WTC11 (cell line): ENCODE measurements at regions not wholly inside any gene's neighbourhood (a gene's known extent, or its start where the extent isn't known, plus 50 kb on each side); places are given as distances from the start of the nearest gene placed in this dataset.

Source experiments
- ATAC-seq: fragments of 200-7000 bp; cut with Tn5 transposase; 2 replicates; pipeline ENCODE4 v1.10.0; 2021; ENCODE audit warnings: mild to moderate bottlenecking, moderate library complexity
- CTCF ChIA-PET: fragments of 300-600 bp; sonication (Branson Sonifier 250); formaldehyde crosslinking; loops from one replicate; lab custom pipeline; 2021; ENCODE audit warnings: antibody characterized with exemption; lab: Charles Lee
- POLR2A ChIA-PET: fragments of 350-600 bp; sonication (Branson Sonifier 250); formaldehyde crosslinking; loops from one replicate; lab custom pipeline; 2021; ENCODE audit warnings: antibody characterized with exemption; lab: Charles Lee
- DNase-seq: peaks from one replicate; pipeline ENCODE4 v3.0.0; 2021; ENCODE audit warnings: low spot score
- H3K27ac Mint-ChIP-seq: 2 replicates; pipeline ENCODE4 v1.8.0; 2021; ENCODE audit warnings: mixed read lengths
- H3K27me3 Mint-ChIP-seq: 2 replicates; pipeline ENCODE4 v1.8.0; 2021; ENCODE audit warnings: low read depth, mild to moderate bottlenecking, moderate library complexity, mixed read lengths
- H3K36me3 Mint-ChIP-seq: 2 replicates; pipeline ENCODE4 v1.8.0; 2021; ENCODE audit warnings: mixed read lengths
- H3K4me1 Mint-ChIP-seq: 2 replicates; pipeline ENCODE4 v1.8.0; 2022; ENCODE audit warnings: mixed read lengths
- H3K4me3 Mint-ChIP-seq: 2 replicates; pipeline ENCODE4 v1.8.0; 2021; ENCODE audit warnings: mild to moderate bottlenecking, moderate library complexity, mixed read lengths
- H3K9me3 Mint-ChIP-seq: 2 replicates; pipeline ENCODE4 v1.8.0; 2021; ENCODE audit warnings: mixed read lengths
- ATF1 ChIP-seq: sonication (generic); formaldehyde crosslinking; IDR thresholded peaks from 2 replicates; pipeline ENCODE4 v1.8.1; 2023; ENCODE audit warnings: mild to moderate bottlenecking, moderate library complexity, missing genetic modification reagents
- CREM ChIP-seq: sonication (generic); formaldehyde crosslinking; IDR thresholded peaks from 2 replicates; pipeline ENCODE4 v1.8.1; 2022; ENCODE audit warnings: mild to moderate bottlenecking, missing genetic modification reagents, moderate library complexity
- EMX1 ChIP-seq: fragments of 250-450 bp; sonication (Bioruptor Pico); IDR thresholded peaks from 2 replicates; pipeline ENCODE4 v1.8.0; 2021; ENCODE audit warnings: mild to moderate bottlenecking
- ETV6 ChIP-seq: sonication (generic); formaldehyde crosslinking; IDR thresholded peaks from 2 replicates; pipeline ENCODE4 v1.8.1; 2022; ENCODE audit warnings: mild to moderate bottlenecking, missing genetic modification reagents
- MYBL2 ChIP-seq: sonication (generic); formaldehyde crosslinking; IDR thresholded peaks from 2 replicates; pipeline ENCODE4 v1.8.1; 2023; ENCODE audit warnings: mild to moderate bottlenecking, moderate library complexity, missing genetic modification reagents
- SOX15 ChIP-seq: fragments of 250-450 bp; sonication (Bioruptor Pico); IDR thresholded peaks from 2 replicates; pipeline ENCODE4 v1.9.0; 2021; ENCODE audit warnings: mild to moderate bottlenecking
- ZBTB21 ChIP-seq: sonication (generic); formaldehyde crosslinking; IDR thresholded peaks from 2 replicates; pipeline ENCODE4 v1.8.1; 2023; ENCODE audit warnings: mild to moderate bottlenecking, missing genetic modification reagents, borderline replicate concordance
- ZNF121 ChIP-seq: sonication (generic); formaldehyde crosslinking; IDR thresholded peaks from 2 replicates; pipeline ENCODE4 v1.8.0; 2023; ENCODE audit warnings: missing genetic modification reagents
- ZNF232 ChIP-seq: sonication (generic); formaldehyde crosslinking; IDR thresholded peaks from 2 replicates; pipeline ENCODE4 v1.8.0; 2022; ENCODE audit warnings: mild to moderate bottlenecking, missing genetic modification reagents
- ZNF263 ChIP-seq: sonication (generic); formaldehyde crosslinking; IDR thresholded peaks from 2 replicates; pipeline ENCODE4 v1.8.1; 2022; ENCODE audit warnings: low read depth, mild to moderate bottlenecking, moderate library complexity, missing genetic modification reagents
- ZNF671 ChIP-seq: fragments of 250-450 bp; sonication (Bioruptor Pico); IDR thresholded peaks from 2 replicates; pipeline ENCODE4 v1.8.0; 2021; ENCODE audit warnings: mild to moderate bottlenecking
- TF ChIP-seq, protein P1 (sequence below): sonication (generic); formaldehyde crosslinking; IDR thresholded peaks from 2 replicates; pipeline ENCODE4 v1.8.1; 2023; ENCODE audit warnings: mild to moderate bottlenecking, missing genetic modification reagents
- TF ChIP-seq, protein P2 (sequence below): fragments of 250-450 bp; sonication (Bioruptor Pico); IDR thresholded peaks from 2 replicates; pipeline ENCODE4 v1.9.0; 2021; ENCODE audit warnings: mild to moderate bottlenecking
- TF ChIP-seq, protein P3 (sequence below): fragments of 250-450 bp; sonication (Bioruptor Pico); conservative IDR thresholded peaks from 2 replicates; pipeline ENCODE4 v1.9.0; 2021; ENCODE audit warnings: mild to moderate bottlenecking
- TF ChIP-seq, protein P4 (sequence below): sonication (generic); formaldehyde crosslinking; IDR thresholded peaks from 2 replicates; pipeline ENCODE4 v1.8.0; 2022; ENCODE audit warnings: mild to moderate bottlenecking, missing genetic modification reagents
- TF ChIP-seq, protein P5 (sequence below): sonication (generic); formaldehyde crosslinking; IDR thresholded peaks from 2 replicates; pipeline ENCODE4 v1.8.1; 2023; ENCODE audit warnings: mild to moderate bottlenecking, missing genetic modification reagents, moderate library complexity
- TF ChIP-seq, protein P6 (sequence below): sonication (generic); formaldehyde crosslinking; IDR thresholded peaks from 2 replicates; pipeline ENCODE4 v1.8.1; 2022; ENCODE audit warnings: low read depth, missing genetic modification reagents, borderline replicate concordance
- TF ChIP-seq, protein P7 (sequence below): sonication (generic); formaldehyde crosslinking; conservative IDR thresholded peaks from 2 replicates; pipeline ENCODE4 v1.8.1; 2023; ENCODE audit warnings: mild to moderate bottlenecking, low read depth, missing genetic modification reagents, moderate library complexity

DNA sequence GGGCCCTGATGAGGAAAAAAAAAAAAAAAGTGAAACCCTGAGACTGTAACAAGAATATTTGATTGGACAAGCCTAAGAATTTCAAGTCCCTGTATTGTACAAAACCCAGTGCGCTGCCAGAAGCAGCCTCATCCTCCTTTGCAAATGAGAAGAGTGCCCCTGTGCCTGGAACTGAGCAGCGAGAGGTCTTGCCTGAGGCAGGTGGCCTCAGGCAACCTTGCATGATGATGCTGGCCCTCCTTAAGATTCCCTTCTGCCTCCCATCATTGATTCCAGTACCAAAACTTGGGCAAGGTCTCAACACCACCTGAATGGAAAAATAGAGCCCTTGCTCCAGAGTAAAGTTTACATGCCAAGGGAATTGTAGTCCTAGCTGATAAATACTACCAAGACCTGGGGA lies 129.6 kb upstream of the RAB4A start (continued):
- TF ChIP-seq, protein P1, sequence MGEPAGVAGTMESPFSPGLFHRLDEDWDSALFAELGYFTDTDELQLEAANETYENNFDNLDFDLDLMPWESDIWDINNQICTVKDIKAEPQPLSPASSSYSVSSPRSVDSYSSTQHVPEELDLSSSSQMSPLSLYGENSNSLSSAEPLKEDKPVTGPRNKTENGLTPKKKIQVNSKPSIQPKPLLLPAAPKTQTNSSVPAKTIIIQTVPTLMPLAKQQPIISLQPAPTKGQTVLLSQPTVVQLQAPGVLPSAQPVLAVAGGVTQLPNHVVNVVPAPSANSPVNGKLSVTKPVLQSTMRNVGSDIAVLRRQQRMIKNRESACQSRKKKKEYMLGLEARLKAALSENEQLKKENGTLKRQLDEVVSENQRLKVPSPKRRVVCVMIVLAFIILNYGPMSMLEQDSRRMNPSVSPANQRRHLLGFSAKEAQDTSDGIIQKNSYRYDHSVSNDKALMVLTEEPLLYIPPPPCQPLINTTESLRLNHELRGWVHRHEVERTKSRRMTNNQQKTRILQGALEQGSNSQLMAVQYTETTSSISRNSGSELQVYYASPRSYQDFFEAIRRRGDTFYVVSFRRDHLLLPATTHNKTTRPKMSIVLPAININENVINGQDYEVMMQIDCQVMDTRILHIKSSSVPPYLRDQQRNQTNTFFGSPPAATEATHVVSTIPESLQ (CRISPR knock-in tag) = no peak
- TF ChIP-seq CREM (CRISPR knock-in tag) = no peak
- TF ChIP-seq ETV6 (CRISPR knock-in tag) = no peak
- TF ChIP-seq, protein P2, sequence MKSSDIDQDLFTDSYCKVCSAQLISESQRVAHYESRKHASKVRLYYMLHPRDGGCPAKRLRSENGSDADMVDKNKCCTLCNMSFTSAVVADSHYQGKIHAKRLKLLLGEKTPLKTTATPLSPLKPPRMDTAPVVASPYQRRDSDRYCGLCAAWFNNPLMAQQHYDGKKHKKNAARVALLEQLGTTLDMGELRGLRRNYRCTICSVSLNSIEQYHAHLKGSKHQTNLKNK (CRISPR knock-in tag) = no peak
- no peak for TF ChIP-seq ZBTB21 (CRISPR knock-in tag)
- TF ChIP-seq, protein P3, sequence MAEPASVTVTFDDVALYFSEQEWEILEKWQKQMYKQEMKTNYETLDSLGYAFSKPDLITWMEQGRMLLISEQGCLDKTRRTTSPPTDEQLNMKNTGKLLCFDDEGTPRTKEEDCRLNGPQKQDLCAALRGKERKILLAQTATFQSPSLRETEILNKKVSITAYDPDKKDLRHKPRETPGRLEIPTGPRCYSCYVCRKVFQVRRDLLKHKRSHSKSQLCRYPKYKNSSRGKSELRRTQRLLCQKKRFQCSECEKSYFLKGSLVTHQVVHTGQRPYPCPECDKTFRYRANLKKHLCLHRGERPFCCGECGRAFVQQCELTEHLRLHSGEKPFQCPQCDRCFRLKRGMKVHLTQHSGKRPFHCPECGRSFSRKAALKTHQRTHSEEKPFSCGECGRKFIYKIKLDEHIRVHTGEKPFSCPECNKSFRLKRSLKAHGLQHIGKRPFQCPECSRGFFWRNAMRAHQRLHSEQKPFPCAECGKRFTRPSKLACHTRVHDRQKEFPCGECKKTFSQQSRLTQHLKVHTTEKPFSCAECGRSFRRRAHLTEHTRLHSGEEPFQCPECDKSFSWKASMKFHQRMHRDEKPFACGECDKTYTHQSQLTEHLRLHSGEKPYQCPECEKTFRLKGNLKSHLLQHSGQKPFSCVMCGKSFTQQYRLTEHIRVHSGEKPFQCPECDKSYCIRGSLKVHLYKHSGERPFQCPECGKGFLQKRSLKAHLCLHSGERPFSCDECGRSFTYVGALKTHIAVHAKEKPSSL = no peak
- TF ChIP-seq, protein P4, sequence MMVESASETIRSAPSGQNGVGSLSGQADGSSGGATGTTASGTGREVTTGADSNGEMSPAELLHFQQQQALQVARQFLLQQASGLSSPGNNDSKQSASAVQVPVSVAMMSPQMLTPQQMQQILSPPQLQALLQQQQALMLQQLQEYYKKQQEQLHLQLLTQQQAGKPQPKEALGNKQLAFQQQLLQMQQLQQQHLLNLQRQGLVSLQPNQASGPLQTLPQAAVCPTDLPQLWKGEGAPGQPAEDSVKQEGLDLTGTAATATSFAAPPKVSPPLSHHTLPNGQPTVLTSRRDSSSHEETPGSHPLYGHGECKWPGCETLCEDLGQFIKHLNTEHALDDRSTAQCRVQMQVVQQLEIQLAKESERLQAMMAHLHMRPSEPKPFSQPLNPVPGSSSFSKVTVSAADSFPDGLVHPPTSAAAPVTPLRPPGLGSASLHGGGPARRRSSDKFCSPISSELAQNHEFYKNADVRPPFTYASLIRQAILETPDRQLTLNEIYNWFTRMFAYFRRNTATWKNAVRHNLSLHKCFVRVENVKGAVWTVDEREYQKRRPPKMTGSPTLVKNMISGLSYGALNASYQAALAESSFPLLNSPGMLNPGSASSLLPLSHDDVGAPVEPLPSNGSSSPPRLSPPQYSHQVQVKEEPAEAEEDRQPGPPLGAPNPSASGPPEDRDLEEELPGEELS (CRISPR knock-in tag) = no peak
- TF ChIP-seq, protein P5, sequence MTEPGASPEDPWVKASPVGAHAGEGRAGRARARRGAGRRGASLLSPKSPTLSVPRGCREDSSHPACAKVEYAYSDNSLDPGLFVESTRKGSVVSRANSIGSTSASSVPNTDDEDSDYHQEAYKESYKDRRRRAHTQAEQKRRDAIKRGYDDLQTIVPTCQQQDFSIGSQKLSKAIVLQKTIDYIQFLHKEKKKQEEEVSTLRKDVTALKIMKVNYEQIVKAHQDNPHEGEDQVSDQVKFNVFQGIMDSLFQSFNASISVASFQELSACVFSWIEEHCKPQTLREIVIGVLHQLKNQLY (CRISPR knock-in tag) = no peak
- no peak for TF ChIP-seq MYBL2 (CRISPR knock-in tag)

DNA sequence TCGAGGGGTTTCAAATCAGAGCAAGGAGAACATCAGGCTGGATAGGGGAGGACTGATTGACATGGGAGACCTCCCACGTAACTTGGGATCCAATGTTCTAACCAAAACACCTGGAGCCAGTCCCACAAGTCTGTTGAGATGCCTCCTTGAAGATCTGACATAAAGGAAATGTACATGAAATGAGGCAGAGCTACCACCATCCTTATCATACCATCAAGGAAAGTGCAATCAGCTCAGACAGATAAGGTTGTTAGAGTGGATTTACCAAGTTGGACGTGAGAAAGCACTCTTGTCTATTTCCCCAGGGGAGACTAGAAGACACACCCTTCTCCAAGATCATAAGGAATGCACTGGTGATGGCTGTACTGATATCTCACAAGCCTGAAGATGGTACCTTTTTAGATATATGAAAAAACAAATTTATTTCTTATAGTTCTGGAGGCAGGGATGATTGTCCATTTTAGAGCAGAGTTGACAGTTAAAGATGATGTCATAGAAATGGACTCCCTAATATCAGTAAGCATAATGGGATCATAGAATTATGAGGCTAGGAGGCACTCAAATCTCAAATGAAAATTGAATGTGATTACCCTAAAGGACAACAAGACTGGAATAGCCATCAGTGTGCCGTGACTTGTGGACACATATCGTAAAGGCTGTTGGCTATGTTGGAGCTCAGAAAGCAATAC lies 129.1 kb upstream of the RAB4A start:
- Mint-ChIP-seq H3K27me3 (no peaks in the 10 kb centered on the region; the same call in 1 of the 2 replicates), H3K4me3 (no peak overlapping the region), H3K36me3 (no peaks in the 10 kb centered on the region), H3K4me1 (peaks cover 7% of the 10 kb centered on the region), H3K27ac (no peak overlapping the region), H3K9me3 (peaks cover under 1% of the 10 kb centered on the region; the same call in 1 of the 2 replicates)
- ATAC-seq (no peak), DNase-seq (no peak)
- ChIA-PET CTCF (interaction anchor here (1.3 kb wide), 1 partner anchor 86 kb away, joined by 3 read pairs; no protein-coding TSS in a partner anchor), POLR2A (no interaction called here)
- TF ChIP-seq ZNF121 (CRISPR knock-in tag) (no peak), SOX15 (CRISPR knock-in tag) (no peak), ZNF671 (no peak), EMX1 (CRISPR knock-in tag) (no peak), ZNF232 (CRISPR knock-in tag) (no peak), ATF1 (CRISPR knock-in tag) (no peak), ZNF263 (CRISPR knock-in tag) (no peak)
- TF ChIP-seq, protein P6, sequence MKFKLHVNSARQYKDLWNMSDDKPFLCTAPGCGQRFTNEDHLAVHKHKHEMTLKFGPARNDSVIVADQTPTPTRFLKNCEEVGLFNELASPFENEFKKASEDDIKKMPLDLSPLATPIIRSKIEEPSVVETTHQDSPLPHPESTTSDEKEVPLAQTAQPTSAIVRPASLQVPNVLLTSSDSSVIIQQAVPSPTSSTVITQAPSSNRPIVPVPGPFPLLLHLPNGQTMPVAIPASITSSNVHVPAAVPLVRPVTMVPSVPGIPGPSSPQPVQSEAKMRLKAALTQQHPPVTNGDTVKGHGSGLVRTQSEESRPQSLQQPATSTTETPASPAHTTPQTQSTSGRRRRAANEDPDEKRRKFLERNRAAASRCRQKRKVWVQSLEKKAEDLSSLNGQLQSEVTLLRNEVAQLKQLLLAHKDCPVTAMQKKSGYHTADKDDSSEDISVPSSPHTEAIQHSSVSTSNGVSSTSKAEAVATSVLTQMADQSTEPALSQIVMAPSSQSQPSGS (CRISPR knock-in tag) = no peak
- TF ChIP-seq, protein P3 = no peak
- TF ChIP-seq, protein P2 (CRISPR knock-in tag) = no peak
- TF ChIP-seq, protein P4 (CRISPR knock-in tag) = no peak
- TF ChIP-seq, protein P7, sequence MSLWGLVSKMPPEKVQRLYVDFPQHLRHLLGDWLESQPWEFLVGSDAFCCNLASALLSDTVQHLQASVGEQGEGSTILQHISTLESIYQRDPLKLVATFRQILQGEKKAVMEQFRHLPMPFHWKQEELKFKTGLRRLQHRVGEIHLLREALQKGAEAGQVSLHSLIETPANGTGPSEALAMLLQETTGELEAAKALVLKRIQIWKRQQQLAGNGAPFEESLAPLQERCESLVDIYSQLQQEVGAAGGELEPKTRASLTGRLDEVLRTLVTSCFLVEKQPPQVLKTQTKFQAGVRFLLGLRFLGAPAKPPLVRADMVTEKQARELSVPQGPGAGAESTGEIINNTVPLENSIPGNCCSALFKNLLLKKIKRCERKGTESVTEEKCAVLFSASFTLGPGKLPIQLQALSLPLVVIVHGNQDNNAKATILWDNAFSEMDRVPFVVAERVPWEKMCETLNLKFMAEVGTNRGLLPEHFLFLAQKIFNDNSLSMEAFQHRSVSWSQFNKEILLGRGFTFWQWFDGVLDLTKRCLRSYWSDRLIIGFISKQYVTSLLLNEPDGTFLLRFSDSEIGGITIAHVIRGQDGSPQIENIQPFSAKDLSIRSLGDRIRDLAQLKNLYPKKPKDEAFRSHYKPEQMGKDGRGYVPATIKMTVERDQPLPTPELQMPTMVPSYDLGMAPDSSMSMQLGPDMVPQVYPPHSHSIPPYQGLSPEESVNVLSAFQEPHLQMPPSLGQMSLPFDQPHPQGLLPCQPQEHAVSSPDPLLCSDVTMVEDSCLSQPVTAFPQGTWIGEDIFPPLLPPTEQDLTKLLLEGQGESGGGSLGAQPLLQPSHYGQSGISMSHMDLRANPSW (CRISPR knock-in tag) = no peak
